Upper lobe of left lung (tissue), 4 donors: ENCODE measurements at regions not wholly inside any gene's neighbourhood (a gene's known extent, or its start where the extent isn't known, plus 50 kb on each side); places are given as distances from the start of the nearest gene placed in this dataset.

Experiments used
- CTCF ChIP-seq, 6 experiments: fragments of 450-650 bp in 4 of 6; fragments of 200-600 bp in 2 of 6; sonication (generic) in 2 of 6; IDR thresholded peaks; one replicate each; pipeline ENCODE4 v1.5.1; 2016 to 2019; ENCODE audit warnings: antibody characterized with exemption in 6 of 6
- EP300 ChIP-seq, 4 donors: sonication (generic); formaldehyde crosslinking; IDR thresholded peaks; one replicate each; pipeline ENCODE4 v1.5.1; 2017; ENCODE audit warnings: antibody characterized with exemption in 4 of 4, control low read depth in 2 of 4
- POLR2AphosphoS5 ChIP-seq, 2 donors: sonication (generic); formaldehyde crosslinking; IDR thresholded peaks; one replicate each; pipeline ENCODE4 v1.5.1; 2017; ENCODE audit warnings: antibody characterized with exemption in 2 of 2

- TF ChIP-seq CTCF (IDR thresholded peaks at IDR 0.05) (no peak), POLR2AphosphoS5 (IDR thresholded peaks at IDR 0.05) (no peak), EP300 (IDR thresholded peaks at IDR 0.05) (no peak)
These were observed 728.3 kb downstream of the LRFN5 start for GRCh38 chr14:42334931-42335330.
